ENCODE measurements at regions not wholly inside any gene's neighbourhood (a gene's known extent, or its start where the extent isn't known, plus 50 kb on each side); places are given as distances from the start of the nearest gene placed in this dataset.

GRCh38 chr2:129738799-129739198 is 240.7 kb upstream of the RAB6C start:
- no peak for TF ChIP-seq CTCF (conservative IDR thresholded peaks at IDR 0.05; ENCODE audit: low read depth, low read length)
- DNase-seq (ENCODE audit: low read depth), result no peak
- H3K4me3 ChIP-seq (ENCODE audit: low read length), result no peak overlapping the region

- no peak for DNase-seq (ENCODE audit: low read depth)
- no peak for TF ChIP-seq CTCF (conservative IDR thresholded peaks at IDR 0.05; ENCODE audit: low read depth, low read length)
Measured at GRCh38 chr2:129740504-129740903, 239.0 kb upstream of the RAB6C start.

GRCh38 chr2:129741165-129741564 is 238.3 kb upstream of the RAB6C start:
- TF ChIP-seq CTCF (conservative IDR thresholded peaks at IDR 0.05; ENCODE audit: low read depth, low read length), result no peak
- no peak for DNase-seq (ENCODE audit: low read depth)
- H3K4me3 ChIP-seq (ENCODE audit: low read length), result no peak overlapping the region

More at GRCh38 chr2:129740504-129740903, 239.0 kb upstream of the RAB6C start:
- H3K4me3 ChIP-seq (ENCODE audit: low read length), result no peak overlapping the region

GRCh38 chr2:129741623-129742022 is 237.8 kb upstream of the RAB6C start:
- DNase-seq (ENCODE audit: low read depth), result no peak
- no peak for TF ChIP-seq CTCF (conservative IDR thresholded peaks at IDR 0.05; ENCODE audit: low read depth, low read length)
- H3K4me3 ChIP-seq (ENCODE audit: low read length), result no peak overlapping the region

DNA sequence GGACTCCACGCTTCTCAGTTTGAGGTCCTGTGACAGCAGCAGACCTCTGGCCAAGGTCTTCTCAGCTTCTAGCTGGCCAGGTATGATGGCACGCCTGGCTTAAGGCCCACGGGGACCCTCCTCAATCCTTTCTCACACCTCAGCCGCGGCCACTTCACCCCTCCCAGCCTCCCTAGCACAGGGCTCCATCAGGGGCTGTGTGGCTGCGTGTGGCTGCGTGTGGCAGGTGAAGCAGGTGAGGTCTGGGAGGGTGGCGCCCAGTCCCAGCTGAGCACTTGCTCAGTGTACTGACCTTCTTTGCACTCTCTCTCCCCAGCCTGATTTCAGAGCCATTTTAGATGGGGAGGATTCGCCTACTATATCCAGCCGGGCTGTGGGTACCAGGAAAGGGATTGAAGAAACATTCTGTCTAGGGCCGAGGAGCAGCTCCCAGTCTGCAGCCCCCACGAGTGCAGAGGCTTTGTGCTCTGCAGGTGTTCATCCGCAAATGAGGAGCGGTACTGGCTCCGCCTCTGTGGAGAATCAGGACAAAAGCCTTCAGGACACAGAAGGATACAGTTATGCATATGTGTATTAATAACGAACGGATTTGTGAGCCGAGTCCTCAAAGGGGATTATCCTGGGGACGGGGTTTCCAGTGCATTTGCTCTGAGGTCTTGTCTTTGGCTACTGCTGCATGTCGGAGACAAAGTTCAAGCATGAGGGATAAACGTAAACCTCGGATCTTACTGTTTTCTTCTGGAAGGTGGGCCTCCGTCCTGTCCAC is 236.9 kb upstream of the RAB6C start:
- no peak overlapping the region for H3K4me3 ChIP-seq (ENCODE audit: low read length)
- TF ChIP-seq CTCF (conservative IDR thresholded peaks at IDR 0.05; ENCODE audit: low read depth, low read length), result no peak
- no peak for DNase-seq (ENCODE audit: low read depth)

DNA sequence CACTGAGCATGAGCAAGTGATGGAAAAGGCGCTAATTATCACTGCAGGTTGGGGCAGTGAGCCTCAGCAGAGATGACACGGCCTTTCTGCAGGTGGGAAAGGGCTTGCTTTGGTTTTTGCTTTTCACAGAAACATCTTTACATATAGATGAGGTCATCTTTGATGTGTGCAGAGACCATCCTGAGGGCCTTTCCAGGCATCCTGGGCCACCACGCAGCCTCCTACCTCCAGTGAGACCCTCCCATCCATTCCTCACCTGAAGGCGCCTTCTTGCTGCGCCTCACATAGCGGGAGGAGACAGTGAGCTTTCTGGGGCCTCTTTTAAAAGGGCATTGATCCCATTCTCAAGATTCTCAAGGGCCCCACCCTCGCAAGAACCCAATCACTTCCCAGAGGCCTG is 235.3 kb upstream of the RAB6C start:
- no peak for TF ChIP-seq CTCF (conservative IDR thresholded peaks at IDR 0.05; ENCODE audit: low read depth, low read length)

GRCh38 chr2:129744649-129745048 is 234.8 kb upstream of the RAB6C start:
- DNase-seq (ENCODE audit: low read depth), result no peak
- TF ChIP-seq CTCF (conservative IDR thresholded peaks at IDR 0.05; ENCODE audit: low read depth, low read length), result no peak
- H3K4me3 ChIP-seq (ENCODE audit: low read length), result no peak overlapping the region

More for the DNA sequence above, 235.3 kb upstream of the RAB6C start:
- no peak for DNase-seq (ENCODE audit: low read depth)
- H3K4me3 ChIP-seq (ENCODE audit: low read length), result no peak overlapping the region

All from retinal pigment epithelial cell (primary cell).